Stimulated activated CD8-positive, alpha-beta memory T cell treated with anti-CD3 and anti-CD28 coated beads, Interleukin-15, amount 100 ng/mL, for 24 hours (primary cell): ENCODE measurements at regions not wholly inside any gene's neighbourhood (a gene's known extent, or its start where the extent isn't known, plus 50 kb on each side); places are given as distances from the start of the nearest gene placed in this dataset.

Experiments
- DNase-seq: peaks from one replicate; pipeline ENCODE4 v3.0.0-alpha.2; 2020; ENCODE audit warnings: low read depth

- DNase-seq: no peak
These were observed 595.1 kb downstream of the TUSC7 start for GRCh38 chr3:117304681-117305080.

GRCh38 chr3:117305681-117306080 lies 596.1 kb downstream of the TUSC7 start:
- no peak for DNase-seq

GRCh38 chr3:117306299-117306698 lies 596.7 kb downstream of the TUSC7 start:
- DNase-seq: no peak

GRCh38 chr3:117308353-117308752 lies 598.8 kb downstream of the TUSC7 start:
- no peak for DNase-seq

- DNase-seq: no peak
These were observed 599.2 kb downstream of the TUSC7 start for GRCh38 chr3:117308756-117309155.

- no peak for DNase-seq
These were observed 601.0 kb downstream of the TUSC7 start for GRCh38 chr3:117310536-117310935.

GRCh38 chr3:117314441-117315150 lies 605.0 kb downstream of the TUSC7 start:
- DNase-seq: no peak

- no peak for DNase-seq
These were observed 613.3 kb downstream of the TUSC7 start for GRCh38 chr3:117322866-117323265.

- no peak for DNase-seq
These were observed 637.3 kb downstream of the TUSC7 start for GRCh38 chr3:117346901-117347300.

GRCh38 chr3:117348884-117349283 lies 639.3 kb downstream of the TUSC7 start:
- DNase-seq: no peak

GRCh38 chr3:117349566-117349965 lies 640.0 kb downstream of the TUSC7 start:
- DNase-seq: no peak

- DNase-seq: no peak
These were observed 640.8 kb downstream of the TUSC7 start for GRCh38 chr3:117350371-117350770.

GRCh38 chr3:117355566-117355965 lies 646.0 kb downstream of the TUSC7 start:
- no peak for DNase-seq

- no peak for DNase-seq
These were observed 646.6 kb downstream of the TUSC7 start for GRCh38 chr3:117356091-117356705.

GRCh38 chr3:117358717-117359314 lies 649.2 kb downstream of the TUSC7 start:
- no peak for DNase-seq

- no peak for DNase-seq
These were observed 657.0 kb downstream of the TUSC7 start for GRCh38 chr3:117366574-117366973.

GRCh38 chr3:117367861-117368260 lies 658.3 kb downstream of the TUSC7 start:
- DNase-seq: no peak

- DNase-seq: no peak
These were observed 671.1 kb downstream of the TUSC7 start for GRCh38 chr3:117380631-117381030.

GRCh38 chr3:117393119-117393518 lies 683.5 kb downstream of the TUSC7 start:
- DNase-seq: no peak

- no peak for DNase-seq
These were observed 688.7 kb downstream of the TUSC7 start for GRCh38 chr3:117398141-117398899.

- no peak for DNase-seq
These were observed 689.9 kb downstream of the TUSC7 start for GRCh38 chr3:117399311-117400078.

- no peak for DNase-seq
These were observed 690.7 kb downstream of the TUSC7 start for GRCh38 chr3:117400303-117400702.
